ENCODE measurements at regions not wholly inside any gene's neighbourhood (a gene's known extent, or its start where the extent isn't known, plus 50 kb on each side); places are given as distances from the start of the nearest gene placed in this dataset.

GRCh38 chr9:99628849-99629620 is 192.7 kb upstream of the NR4A3 start:
- no peaks in the 10 kb centered on the region for H3K36me3 Mint-ChIP-seq (ENCODE audit: low read depth)
- no peak overlapping the region for H3K4me3 Mint-ChIP-seq (ENCODE audit: unreplicated experiment)
- DNase-seq (ENCODE audit: low spot score) = no peak
- no peak for TF ChIP-seq CTCF (IDR thresholded peaks at IDR 0.05)
- no peaks in the 10 kb centered on the region for H3K4me1 Mint-ChIP-seq (ENCODE audit: low read depth)
- H3K27me3 Mint-ChIP-seq (ENCODE audit: low read depth) = no peaks in the 10 kb centered on the region
- H3K9me3 Mint-ChIP-seq (ENCODE audit: low read depth) = no peaks in the 10 kb centered on the region
- H3K27ac Mint-ChIP-seq (ENCODE audit: unreplicated experiment) = no peak overlapping the region

- Mint-ChIP-seq H3K9me3 (ENCODE audit: low read depth) (no peaks in the 10 kb centered on the region), H3K4me3 (ENCODE audit: unreplicated experiment) (no peak overlapping the region), H3K36me3 (ENCODE audit: low read depth) (no peaks in the 10 kb centered on the region), H3K4me1 (ENCODE audit: low read depth) (peaks cover 6% of the 10 kb centered on the region), H3K27me3 (ENCODE audit: low read depth) (no peaks in the 10 kb centered on the region), H3K27ac (ENCODE audit: unreplicated experiment) (no peak overlapping the region)
- no peak for DNase-seq (ENCODE audit: low spot score)
- no peak for TF ChIP-seq CTCF (IDR thresholded peaks at IDR 0.05)
Measured at GRCh38 chr9:99632349-99633038, 189.2 kb upstream of the NR4A3 start.

- DNase-seq (ENCODE audit: low spot score) = no peak
- H3K4me3 Mint-ChIP-seq (ENCODE audit: unreplicated experiment) = no peak overlapping the region
- no peak overlapping the region for H3K27ac Mint-ChIP-seq (ENCODE audit: unreplicated experiment)
- H3K9me3 Mint-ChIP-seq (ENCODE audit: low read depth) = no peaks in the 10 kb centered on the region
- TF ChIP-seq CTCF (IDR thresholded peaks at IDR 0.05) = no peak
- H3K4me1 Mint-ChIP-seq (ENCODE audit: low read depth) = peaks cover 6% of the 10 kb centered on the region
- H3K36me3 Mint-ChIP-seq (ENCODE audit: low read depth) = no peaks in the 10 kb centered on the region
- H3K27me3 Mint-ChIP-seq (ENCODE audit: low read depth) = no peaks in the 10 kb centered on the region
Measured at GRCh38 chr9:99633265-99633664, 188.4 kb upstream of the NR4A3 start.

- peaks cover 6% of the 10 kb centered on the region for H3K4me1 Mint-ChIP-seq (ENCODE audit: low read depth)
- no peak overlapping the region for H3K27ac Mint-ChIP-seq (ENCODE audit: unreplicated experiment)
- no peak overlapping the region for H3K4me3 Mint-ChIP-seq (ENCODE audit: unreplicated experiment)
- no peaks in the 10 kb centered on the region for H3K9me3 Mint-ChIP-seq (ENCODE audit: low read depth)
- no peak for DNase-seq (ENCODE audit: low spot score)
- H3K27me3 Mint-ChIP-seq (ENCODE audit: low read depth) = no peaks in the 10 kb centered on the region
- H3K36me3 Mint-ChIP-seq (ENCODE audit: low read depth) = no peaks in the 10 kb centered on the region
- TF ChIP-seq CTCF (IDR thresholded peaks at IDR 0.05) = no peak
Measured at GRCh38 chr9:99634186-99634585, 187.5 kb upstream of the NR4A3 start.

GRCh38 chr9:99635032-99635431 is 186.7 kb upstream of the NR4A3 start:
- no peak overlapping the region for H3K27ac Mint-ChIP-seq (ENCODE audit: unreplicated experiment)
- no peak for TF ChIP-seq CTCF (IDR thresholded peaks at IDR 0.05)
- no peak for DNase-seq (ENCODE audit: low spot score)
- no peaks in the 10 kb centered on the region for H3K27me3 Mint-ChIP-seq (ENCODE audit: low read depth)
- no peaks in the 10 kb centered on the region for H3K36me3 Mint-ChIP-seq (ENCODE audit: low read depth)
- H3K4me1 Mint-ChIP-seq (ENCODE audit: low read depth) = peaks cover 6% of the 10 kb centered on the region
- no peak overlapping the region for H3K4me3 Mint-ChIP-seq (ENCODE audit: unreplicated experiment)
- H3K9me3 Mint-ChIP-seq (ENCODE audit: low read depth) = no peaks in the 10 kb centered on the region

Data from chondrocyte (in vitro differentiated cells).